ENCODE measurements at regions not wholly inside any gene's neighbourhood (a gene's known extent, or its start where the extent isn't known, plus 50 kb on each side); places are given as distances from the start of the nearest gene placed in this dataset.

- Histone ChIP-seq H3T11ph (ENCODE audit: low read length) (no peak overlapping the region), H3K23ac (ENCODE audit: insufficient read length, low read depth, low read length) (no peak overlapping the region), H2BK15ac (ENCODE audit: low read depth, low read length) (no peak overlapping the region), H2AK5ac (ENCODE audit: insufficient read length, low read length) (no peak overlapping the region), H3K9ac (ENCODE audit: extremely low read depth, insufficient read length, low read length) (no peak overlapping the region), H2BK20ac (ENCODE audit: low read depth, low read length, poor library complexity, severe bottlenecking) (no peak overlapping the region), H4K20me1 (ENCODE audit: control insufficient read depth, insufficient read depth, insufficient read length) (no peaks in the 10 kb centered on the region), H2AFZ (ENCODE audit: low read length) (no peak overlapping the region), H3K79me1 (ENCODE audit: insufficient read depth, low read depth, low read length, poor library complexity, severe bottlenecking) (no peaks in the 10 kb centered on the region), H3K18ac (ENCODE audit: insufficient read length, low read depth, low read length) (no peak overlapping the region), H4K8ac (replicated peaks; ENCODE audit: insufficient read length, low read depth, low read length) (no peak overlapping the region), H3K27ac (ENCODE audit: insufficient read length, low read depth, low read length) (no peak overlapping the region), H4K91ac (ENCODE audit: insufficient read length, low read depth, low read length) (no peak overlapping the region), H3K79me2 (ENCODE audit: insufficient read depth, low read length) (no peaks in the 10 kb centered on the region), H2BK12ac (ENCODE audit: insufficient read length, low read depth, low read length) (no peak overlapping the region), H2BK120ac (ENCODE audit: low read depth, low read length, poor library complexity, severe bottlenecking) (no peak overlapping the region), H3K4me2 (ENCODE audit: insufficient read depth, insufficient read length, low read length) (no peak overlapping the region), H3K56ac (ENCODE audit: insufficient read length, low read depth, low read length) (no peak overlapping the region), H3K4ac (ENCODE audit: low read depth, low read length) (no peak overlapping the region), H3K14ac (ENCODE audit: insufficient read depth, low read length) (no peak overlapping the region), H4K5ac (ENCODE audit: insufficient read length, low read depth, low read length) (no peak overlapping the region), H2BK5ac (ENCODE audit: insufficient read length, low read length) (no peak overlapping the region), H3K27me3 (ENCODE audit: insufficient read depth, low read length) (no peaks in the 10 kb centered on the region), H3K4me1 (ENCODE audit: insufficient read depth, low read length) (no peaks in the 10 kb centered on the region; the same call in 1 of the 2 replicates), H3K23me2 (ENCODE audit: insufficient read length, low read depth, low read length, poor library complexity, severe bottlenecking) (no peaks in the 10 kb centered on the region), H3K9me3 (ENCODE audit: control insufficient read depth, low read depth, low read length) (no peaks in the 10 kb centered on the region)
- Mint-ChIP-seq H3K27ac (no peak overlapping the region), H3K27me3 (ENCODE audit: low read depth) (no peaks in the 10 kb centered on the region), H3K4me3 (no peak overlapping the region), H3K36me3 (ENCODE audit: insufficient read depth in 1 of 3, low read depth in 3 of 3) (no peaks in the 10 kb centered on the region; a peak in 1 of 7 replicates), H3K9me3 (peaks cover 0 to 3% of the 10 kb centered on the region in 2 experiments; a peak in 1 of 5 replicates), H3K4me1 (peaks cover 7 to 10% of the 10 kb centered on the region in 2 experiments)
- no CpG with 5 or more reads among the region's 2 CpGs for WGBS (ENCODE audit: extremely low coverage, insufficient read length, low lambda C conversion rate)
- TF ChIP-seq, protein P1, sequence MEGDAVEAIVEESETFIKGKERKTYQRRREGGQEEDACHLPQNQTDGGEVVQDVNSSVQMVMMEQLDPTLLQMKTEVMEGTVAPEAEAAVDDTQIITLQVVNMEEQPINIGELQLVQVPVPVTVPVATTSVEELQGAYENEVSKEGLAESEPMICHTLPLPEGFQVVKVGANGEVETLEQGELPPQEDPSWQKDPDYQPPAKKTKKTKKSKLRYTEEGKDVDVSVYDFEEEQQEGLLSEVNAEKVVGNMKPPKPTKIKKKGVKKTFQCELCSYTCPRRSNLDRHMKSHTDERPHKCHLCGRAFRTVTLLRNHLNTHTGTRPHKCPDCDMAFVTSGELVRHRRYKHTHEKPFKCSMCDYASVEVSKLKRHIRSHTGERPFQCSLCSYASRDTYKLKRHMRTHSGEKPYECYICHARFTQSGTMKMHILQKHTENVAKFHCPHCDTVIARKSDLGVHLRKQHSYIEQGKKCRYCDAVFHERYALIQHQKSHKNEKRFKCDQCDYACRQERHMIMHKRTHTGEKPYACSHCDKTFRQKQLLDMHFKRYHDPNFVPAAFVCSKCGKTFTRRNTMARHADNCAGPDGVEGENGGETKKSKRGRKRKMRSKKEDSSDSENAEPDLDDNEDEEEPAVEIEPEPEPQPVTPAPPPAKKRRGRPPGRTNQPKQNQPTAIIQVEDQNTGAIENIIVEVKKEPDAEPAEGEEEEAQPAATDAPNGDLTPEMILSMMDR (conservative IDR thresholded peaks at IDR 0.05), result no peak
- DNase-seq, result no peak
Measured at GRCh38 chr3:112734171-112734570, 93.2 kb upstream of the CCDC80 start.

Measured in H9 (cell line).